HepG2 (cell line): ENCODE measurements at regions not wholly inside any gene's neighbourhood (a gene's known extent, or its start where the extent isn't known, plus 50 kb on each side); places are given as distances from the start of the nearest gene placed in this dataset.

ENCODE experiments used
- ATAC-seq: fragments of 200-7000 bp; cut with Tn5 transposase; 3 replicates; pipeline ENCODE4 v1.9.1; 2020; ENCODE audit warnings: mild to moderate bottlenecking, moderate library complexity
- BruUV-seq: library from RNA; stranded (reverse); fragments of 400-500 nt; replicated peaks from 2 replicates; lab custom pipeline; 2021; lab: Mats Ljungman, UMichigan
- CTCF ChIA-PET: fragments of 300-600 bp; formaldehyde crosslinking; extraction: SDS; loops from one replicate; lab custom pipeline; 2021; ENCODE audit warnings: low total read pairs, inconsistent platforms, low intra/inter-chr PET ratio; lab: Yijun Ruan, JAX
- POLR2A ChIA-PET: fragments of 350-600 bp; sonication (Branson Sonifier 250); formaldehyde crosslinking; loops from one replicate; lab custom pipeline; 2020; ENCODE audit warnings: antibody characterized with exemption, inconsistent platforms; lab: Yijun Ruan, JAX
- DNase-seq: peaks from one replicate; pipeline ENCODE4 v3.0.0-alpha.2; 2015; ENCODE audit warnings: low spot score
- FAIRE-seq: peaks from 3 replicates; lab custom pipeline; 2011; peaks lifted over from hg19 to GRCh38; lab: Jason Lieb, UNC
- H2AFZ ChIP-seq: one replicate; pipeline ENCODE4 v1.6.1; 2011; ENCODE audit warnings: low read length, inconsistent platforms
- H3K27ac ChIP-seq: fragments of 300-600 bp; 3 replicates; pipeline ENCODE4 v1.8.0; 2011; ENCODE audit warnings: mixed run types, mild to moderate bottlenecking, mixed read lengths, low read length, inconsistent platforms; ENCODE audit not compliant: insufficient read depth; ENCODE audit errors: extremely low read length
- H3K27me3 ChIP-seq, 2 experiments: fragments of 200-600 bp in 1 of 2; 2 replicates in 1 of 2; 3 replicates in 1 of 2; pipeline versions ENCODE4 v1.6.0 to v1.8.0; 2011; ENCODE audit warnings: low read length in 2 of 2, mild to moderate bottlenecking in 2 of 2, moderate library complexity in 2 of 2, inconsistent platforms in 1 of 2; ENCODE audit not compliant: insufficient read depth in 2 of 2, control insufficient read depth in 1 of 2
- H3K36me3 ChIP-seq, 2 experiments: fragments of 200-600 bp in 1 of 2; replicated peaks in 1 of 2; 2 replicates in 1 of 2; 3 replicates in 1 of 2; pipeline versions ENCODE4 v1.5.1 to v1.8.0; 2011; ENCODE audit warnings: low read length in 2 of 2, inconsistent platforms in 1 of 2; ENCODE audit not compliant: insufficient read depth in 2 of 2, control insufficient read depth in 1 of 2
- H3K4me1 ChIP-seq: 2 replicates; pipeline ENCODE4 v1.5.1; 2012; ENCODE audit warnings: low read length, inconsistent platforms; ENCODE audit not compliant: insufficient read depth
- H3K4me2 ChIP-seq: 2 replicates; pipeline ENCODE4 v1.6.0; 2011; ENCODE audit warnings: low read depth, low read length, inconsistent platforms
- H3K4me3 ChIP-seq, 3 experiments: fragments of 200-600 bp in 1 of 3; sonication (generic), shearing (Covaris generic) in 1 of 3; replicated peaks in 1 of 3; 2 replicates each; pipeline ENCODE4 v1.5.1; 2011 to 2016; ENCODE audit warnings: low read length in 3 of 3, inconsistent platforms in 2 of 3, low read depth in 2 of 3, mild to moderate bottlenecking in 2 of 3, control low read depth in 1 of 3, mixed read lengths in 1 of 3; ENCODE audit not compliant: insufficient read depth in 1 of 3
- H3K79me2 ChIP-seq: one replicate; pipeline ENCODE4 v1.6.1; 2011; ENCODE audit warnings: low read length, inconsistent platforms; ENCODE audit not compliant: insufficient read depth
- H3K9ac ChIP-seq: 2 replicates; pipeline ENCODE4 v1.6.0; 2011; ENCODE audit warnings: mild to moderate bottlenecking, low read depth, low read length, inconsistent platforms; ENCODE audit not compliant: insufficient read depth
- H3K9me3 ChIP-seq: 2 replicates; pipeline ENCODE4 v1.5.1; 2012; ENCODE audit warnings: mild to moderate bottlenecking, low read length
- H4K20me1 ChIP-seq: 2 replicates; pipeline ENCODE4 v1.6.0; 2011; ENCODE audit warnings: inconsistent platforms, mild to moderate bottlenecking, low read length, moderate library complexity; ENCODE audit not compliant: insufficient read depth
- ELK4 ChIP-seq: sonication (generic); formaldehyde crosslinking; IDR thresholded peaks from 2 replicates; pipeline ENCODE4 v1.9.0; 2021; ENCODE audit warnings: missing genetic modification reagents, borderline replicate concordance
- HIVEP1 ChIP-seq: sonication (generic); formaldehyde crosslinking; IDR thresholded peaks from 2 replicates; pipeline ENCODE4 v1.4.0; 2020; ENCODE audit warnings: mild to moderate bottlenecking, missing genetic modification reagents
- HMG20A ChIP-seq: IDR thresholded peaks from 2 replicates; pipeline ENCODE4 v1.6.1; 2016; ENCODE audit warnings: borderline replicate concordance
- KDM2A ChIP-seq: sonication (generic); formaldehyde crosslinking; IDR thresholded peaks from 2 replicates; pipeline ENCODE4 v1.4.0; 2020; ENCODE audit warnings: low read depth, missing genetic modification reagents, borderline replicate concordance
- RBFOX2 ChIP-seq: fragments of 200-400 bp; formaldehyde crosslinking; IDR thresholded peaks from 2 replicates; pipeline ENCODE4 v1.6.1; 2017; ENCODE audit warnings: low read depth, mild to moderate bottlenecking, low read length
- ZBTB10 ChIP-seq: sonication (generic); formaldehyde crosslinking; IDR thresholded peaks from 2 replicates; pipeline ENCODE4 v1.4.0; 2020; ENCODE audit warnings: missing genetic modification reagents, borderline replicate concordance
- ZBTB42 ChIP-seq: sonication (generic); formaldehyde crosslinking; IDR thresholded peaks from 2 replicates; pipeline ENCODE4 v1.5.0; 2020; ENCODE audit warnings: mild to moderate bottlenecking, missing genetic modification reagents
- ZNF513 ChIP-seq: sonication (generic); formaldehyde crosslinking; conservative IDR thresholded peaks from 2 replicates; pipeline ENCODE4 v1.5.0; 2020; ENCODE audit warnings: missing genetic modification reagents
- ZNF800 ChIP-seq: sonication (generic); formaldehyde crosslinking; IDR thresholded peaks from 2 replicates; pipeline ENCODE4 v1.4.0; 2020; ENCODE audit warnings: missing genetic modification reagents
- ZNF839 ChIP-seq: sonication (generic); formaldehyde crosslinking; IDR thresholded peaks from 2 replicates; pipeline ENCODE4 v1.4.0; 2020; ENCODE audit warnings: missing genetic modification reagents, mild to moderate bottlenecking, borderline replicate concordance
- ZSCAN9 ChIP-seq: IDR thresholded peaks from 2 replicates; pipeline ENCODE4 v1.6.1; 2016; ENCODE audit warnings: borderline replicate concordance
- WGBS: methylation state at CpG from one replicate; pipeline ENCODE4 v1.1.6; 2017; ENCODE audit warnings: low lambda C conversion rate; 5-methylcytosine and 5-hydroxymethylcytosine counted together
- in situ Hi-C: cut with HindIII; loops from 2 replicates; pipeline ENCODE4 v1.10.0; 2017; ENCODE audit warnings: low pct_unique_long_range_greater_than_20kb; ENCODE audit not compliant: extremely low pct_ligation_motif_present
- intact Hi-C: fragments of 100-400 bp; cut with micrococcal nuclease; formaldehyde crosslinking; loops from one replicate; pipeline ENCODE4 v1.10.0; 2022; ENCODE audit not compliant: unreplicated experiment

GRCh38 chr13:53326716-53327115 is 298.1 kb downstream of the OLFM4 start:
- WGBS = 0% methylated on average over 1 of the region's 1 CpG
- BruUV-seq = no TSS peak
- Histone ChIP-seq H3K4me1 (no peaks in the 10 kb centered on the region), H3K79me2 (no peaks in the 10 kb centered on the region), H3K36me3 (no peaks in the 10 kb centered on the region), H3K27me3 (no peaks in the 10 kb centered on the region), H3K4me2 (no peak overlapping the region), H3K9ac (no peak overlapping the region), H4K20me1 (no peaks in the 10 kb centered on the region), H3K4me3 (no peak overlapping the region), H3K9me3 (no peaks in the 10 kb centered on the region; the same call in 1 of the 2 replicates), H2AFZ (no peak overlapping the region), H3K27ac (no peak overlapping the region)
- no peak for FAIRE-seq
- no peak for ATAC-seq
- in situ Hi-C loops = no loop called here
- ChIA-PET POLR2A (no interaction called here), CTCF (no interaction called here)
- no peak for TF ChIP-seq ZBTB10
- TF ChIP-seq RBFOX2 = no peak
- intact Hi-C loops = no loop called here
- DNase-seq = no peak

- DNase-seq (no peak), FAIRE-seq (no peak), ATAC-seq (no peak)
- POLR2A ChIA-PET = no interaction called here
- H3K36me3 ChIP-seq = no peaks in the 10 kb centered on the region
- no peak overlapping the region for H3K4me2 ChIP-seq
- no peaks in the 10 kb centered on the region for H4K20me1 ChIP-seq
- in situ Hi-C loops (no loop called here), intact Hi-C loops (no loop called here)
- no peak overlapping the region for H3K4me3 ChIP-seq
- WGBS = under 1% methylated on average over 4 of the region's 4 CpGs
- H3K9ac ChIP-seq = no peak overlapping the region
- no TSS peak for BruUV-seq
- CTCF ChIA-PET = no interaction called here
- no peak overlapping the region for H3K27ac ChIP-seq
- no peak overlapping the region for H2AFZ ChIP-seq
- H3K27me3 ChIP-seq = no peaks in the 10 kb centered on the region
- no peaks in the 10 kb centered on the region for H3K79me2 ChIP-seq
- no peaks in the 10 kb centered on the region for H3K4me1 ChIP-seq
- no peaks in the 10 kb centered on the region; the same call in none of the 2 replicates for H3K9me3 ChIP-seq
- TF ChIP-seq HMG20A (no peak), ZSCAN9 (CRISPR knock-in tag) (no peak), ZNF800 (CRISPR knock-in tag) (no peak), ZBTB42 (CRISPR knock-in tag) (no peak), KDM2A (no peak), ZNF513 (no peak), ELK4 (CRISPR knock-in tag) (no peak), HIVEP1 (CRISPR knock-in tag) (no peak), ZNF839 (CRISPR knock-in tag) (no peak)
Observed at GRCh38 chr13:53327680-53328315, 299.2 kb downstream of the OLFM4 start.
